ENCODE measurements at regions not wholly inside any gene's neighbourhood (a gene's known extent, or its start where the extent isn't known, plus 50 kb on each side); places are given as distances from the start of the nearest gene placed in this dataset.

DNA sequence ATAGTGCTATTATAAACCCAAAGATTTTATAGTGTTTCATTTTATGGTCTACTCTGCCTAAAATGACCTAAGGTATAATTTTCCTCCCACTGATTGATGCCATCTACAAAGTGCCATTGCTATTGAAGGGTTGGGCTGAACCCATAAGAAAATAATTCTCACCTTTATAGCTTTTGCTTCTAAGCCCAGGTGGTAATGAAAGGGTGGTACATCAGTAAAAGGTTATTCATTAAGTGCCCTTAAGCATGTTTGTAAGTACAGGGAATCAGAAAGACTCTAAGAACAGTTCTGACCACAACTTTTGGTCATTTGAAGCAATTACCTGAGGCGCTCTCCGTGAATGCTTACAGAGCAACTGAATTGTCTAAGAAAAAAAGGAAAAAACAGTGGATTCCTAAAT lies 1247.3 kb downstream of the NXPH1 start:
- TF ChIP-seq SIN3A (IDR thresholded peaks at IDR 0.05; ENCODE audit: borderline replicate concordance, insufficient read depth, low read length) (no peak), POLR2AphosphoS5 (IDR thresholded peaks at IDR 0.05; ENCODE audit: low read depth, low read length) (no peak), FOXP2 (optimal IDR thresholded peaks at IDR 0.05; ENCODE audit: borderline replicate concordance, extremely low read depth, extremely low read length, insufficient read depth) (no peak), REST (IDR thresholded peaks at IDR 0.05; ENCODE audit: insufficient read depth in 1 of 2, low read depth in 2 of 2, low read length in 2 of 2) (no peak), TAF1 (IDR thresholded peaks at IDR 0.05; ENCODE audit: borderline replicate concordance, insufficient read depth, low read length) (no peak)

GRCh38 chr7:9681284-9681683 lies 1247.9 kb downstream of the NXPH1 start:
- no peak for TF ChIP-seq REST (IDR thresholded peaks at IDR 0.05; ENCODE audit: insufficient read depth in 1 of 2, low read depth in 2 of 2, low read length in 2 of 2)
- TF ChIP-seq TAF1 (IDR thresholded peaks at IDR 0.05; ENCODE audit: borderline replicate concordance, insufficient read depth, low read length) = no peak
- no peak for TF ChIP-seq FOXP2 (optimal IDR thresholded peaks at IDR 0.05; ENCODE audit: borderline replicate concordance, extremely low read depth, extremely low read length, insufficient read depth)
- no peak for TF ChIP-seq POLR2AphosphoS5 (IDR thresholded peaks at IDR 0.05; ENCODE audit: low read depth, low read length)
- no peak for TF ChIP-seq SIN3A (IDR thresholded peaks at IDR 0.05; ENCODE audit: borderline replicate concordance, insufficient read depth, low read length)

GRCh38 chr7:9691286-9691685 lies 1257.9 kb downstream of the NXPH1 start:
- no peak for TF ChIP-seq REST (IDR thresholded peaks at IDR 0.05; ENCODE audit: insufficient read depth in 1 of 2, low read depth in 2 of 2, low read length in 2 of 2)

- TF ChIP-seq FOXP2 (optimal IDR thresholded peaks at IDR 0.05; ENCODE audit: borderline replicate concordance, extremely low read depth, extremely low read length, insufficient read depth) = no peak
- no peak for TF ChIP-seq POLR2AphosphoS5 (IDR thresholded peaks at IDR 0.05; ENCODE audit: low read depth, low read length)
- TF ChIP-seq TAF1 (IDR thresholded peaks at IDR 0.05; ENCODE audit: borderline replicate concordance, insufficient read depth, low read length) = no peak
- no peak for TF ChIP-seq REST (IDR thresholded peaks at IDR 0.05; ENCODE audit: insufficient read depth in 1 of 2, low read depth in 2 of 2, low read length in 2 of 2)
- TF ChIP-seq SIN3A (IDR thresholded peaks at IDR 0.05; ENCODE audit: borderline replicate concordance, insufficient read depth, low read length) = no peak
Measured at GRCh38 chr7:9698375-9698774, 1265.0 kb downstream of the NXPH1 start.

DNA sequence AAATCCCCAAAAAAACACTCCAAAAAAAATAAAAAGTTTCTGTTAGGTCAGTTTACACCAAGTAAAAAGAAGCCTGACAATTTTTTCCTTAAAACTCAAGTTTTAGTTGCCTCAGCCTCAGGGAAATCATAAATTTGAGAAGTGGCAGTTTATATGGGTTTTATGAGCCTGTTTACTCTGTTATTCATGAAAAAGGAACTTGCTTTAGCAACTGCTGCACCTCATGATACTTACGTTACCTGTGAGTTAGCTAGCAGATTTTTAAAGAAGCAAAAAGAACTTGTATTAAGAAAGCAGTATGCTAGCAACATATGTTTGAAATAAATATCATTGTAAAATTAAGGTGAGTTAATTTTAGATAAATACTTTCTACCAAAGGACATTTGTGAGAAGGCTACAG lies 1264.5 kb upstream of the PHF14 start:
- TF ChIP-seq REST (IDR thresholded peaks at IDR 0.05; ENCODE audit: insufficient read depth in 1 of 2, low read depth in 2 of 2, low read length in 2 of 2) (no peak), FOXP2 (optimal IDR thresholded peaks at IDR 0.05; ENCODE audit: borderline replicate concordance, extremely low read depth, extremely low read length, insufficient read depth) (no peak), SIN3A (IDR thresholded peaks at IDR 0.05; ENCODE audit: borderline replicate concordance, insufficient read depth, low read length) (no peak), POLR2AphosphoS5 (IDR thresholded peaks at IDR 0.05; ENCODE audit: low read depth, low read length) (no peak), TAF1 (IDR thresholded peaks at IDR 0.05; ENCODE audit: borderline replicate concordance, insufficient read depth, low read length) (no peak)

Measured in PFSK-1 (cell line).